ENCODE measurements at regions not wholly inside any gene's neighbourhood (a gene's known extent, or its start where the extent isn't known, plus 50 kb on each side); places are given as distances from the start of the nearest gene placed in this dataset.

- no peak for TF ChIP-seq EZH2 (IDR thresholded peaks at IDR 0.05; ENCODE audit: low read length, unreplicated experiment)
- TF ChIP-seq CTCF (conservative IDR thresholded peaks at IDR 0.05; ENCODE audit: low read depth, low read length), result no peak
- TF ChIP-seq EZH2phosphoT487 (IDR thresholded peaks at IDR 0.05; ENCODE audit: borderline replicate concordance, low read length), result no peak
These were observed 188.2 kb downstream of the PLPP3 start for GRCh38 chr1:56390934-56391731.
